ENCODE measurements at regions not wholly inside any gene's neighbourhood (a gene's known extent, or its start where the extent isn't known, plus 50 kb on each side); places are given as distances from the start of the nearest gene placed in this dataset.
"Not testable (repeated sequence)": the region's sequence is repeated elsewhere in the genome, so short reads cannot be mapped to it uniquely, and the experiment has no call there.

DNA sequence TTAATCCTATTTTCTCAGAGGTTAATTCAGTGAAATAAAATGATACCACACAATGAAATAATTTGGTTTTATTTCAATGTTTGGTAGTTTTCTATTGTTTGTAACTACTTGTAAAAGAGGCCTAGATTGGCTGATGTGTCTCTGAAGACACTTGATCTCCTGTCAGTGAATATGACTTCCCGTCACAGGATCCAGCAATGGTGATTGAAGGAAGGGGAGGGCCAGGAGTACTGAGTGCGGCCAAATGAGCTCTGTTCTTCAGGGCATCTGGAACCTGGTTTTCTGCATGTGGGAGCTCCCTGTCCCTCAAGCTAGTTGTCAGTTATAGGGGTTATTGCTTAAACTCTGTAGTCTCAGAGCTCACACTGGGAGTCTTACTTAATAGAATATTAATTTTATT is 86.5 kb upstream of the OTUD4 start:
- TF ChIP-seq POLR2A (IDR thresholded peaks at IDR 0.05): no peak
- TF ChIP-seq, protein P1, sequence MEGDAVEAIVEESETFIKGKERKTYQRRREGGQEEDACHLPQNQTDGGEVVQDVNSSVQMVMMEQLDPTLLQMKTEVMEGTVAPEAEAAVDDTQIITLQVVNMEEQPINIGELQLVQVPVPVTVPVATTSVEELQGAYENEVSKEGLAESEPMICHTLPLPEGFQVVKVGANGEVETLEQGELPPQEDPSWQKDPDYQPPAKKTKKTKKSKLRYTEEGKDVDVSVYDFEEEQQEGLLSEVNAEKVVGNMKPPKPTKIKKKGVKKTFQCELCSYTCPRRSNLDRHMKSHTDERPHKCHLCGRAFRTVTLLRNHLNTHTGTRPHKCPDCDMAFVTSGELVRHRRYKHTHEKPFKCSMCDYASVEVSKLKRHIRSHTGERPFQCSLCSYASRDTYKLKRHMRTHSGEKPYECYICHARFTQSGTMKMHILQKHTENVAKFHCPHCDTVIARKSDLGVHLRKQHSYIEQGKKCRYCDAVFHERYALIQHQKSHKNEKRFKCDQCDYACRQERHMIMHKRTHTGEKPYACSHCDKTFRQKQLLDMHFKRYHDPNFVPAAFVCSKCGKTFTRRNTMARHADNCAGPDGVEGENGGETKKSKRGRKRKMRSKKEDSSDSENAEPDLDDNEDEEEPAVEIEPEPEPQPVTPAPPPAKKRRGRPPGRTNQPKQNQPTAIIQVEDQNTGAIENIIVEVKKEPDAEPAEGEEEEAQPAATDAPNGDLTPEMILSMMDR (IDR thresholded peaks at IDR 0.05 in 8 of 11, conservative IDR thresholded peaks at IDR 0.05 in 3 of 11): no peak
- TF ChIP-seq POLR2AphosphoS5 (IDR thresholded peaks at IDR 0.05): no peak
- intact Hi-C loops (cut with DNase I; ENCODE audit: low total_unique reads): no loop called here
- Histone ChIP-seq H3K4me1 (no peaks in the 10 kb centered on the region), H3K9me3 (no peaks in the 10 kb centered on the region), H3K27me3 (replicated peaks in 1 of 7) (no peaks in the 10 kb centered on the region), H3K36me3 (no peaks in the 10 kb centered on the region), H3K27ac (no peak overlapping the region), H3K4me3 (no peak overlapping the region)
- DNase-seq: no peak
- WGBS, 5 donors: 44 to 50% (median 46%) methylated on average over 2 of the region's 2 CpGs

DNA sequence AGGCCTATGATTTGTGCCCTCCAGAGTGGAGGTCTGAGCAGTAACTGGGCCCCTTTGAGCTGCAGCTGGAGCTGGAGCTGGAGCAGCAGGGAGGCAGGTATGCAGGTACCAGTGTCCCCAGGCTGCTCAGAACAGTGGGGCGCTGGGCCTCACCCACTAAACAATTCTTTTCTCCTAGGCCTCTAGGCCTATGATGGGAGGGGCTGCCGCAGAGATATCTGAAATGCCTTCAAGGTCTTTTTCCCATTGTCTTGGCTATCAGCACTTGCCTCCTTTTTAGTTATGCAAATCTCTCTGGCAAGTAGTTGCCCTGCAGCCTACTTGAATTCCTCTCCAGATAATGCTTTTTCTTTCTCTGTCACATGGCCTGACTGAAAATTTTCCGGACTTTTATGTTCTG is 79.7 kb upstream of the OTUD4 start:
- 82 to 84% (median 83%) methylated on average over 3 of the region's 3 CpGs for WGBS, 5 donors
- TF ChIP-seq POLR2A (IDR thresholded peaks at IDR 0.05) (no peak), POLR2AphosphoS5 (IDR thresholded peaks at IDR 0.05) (no peak)

DNA sequence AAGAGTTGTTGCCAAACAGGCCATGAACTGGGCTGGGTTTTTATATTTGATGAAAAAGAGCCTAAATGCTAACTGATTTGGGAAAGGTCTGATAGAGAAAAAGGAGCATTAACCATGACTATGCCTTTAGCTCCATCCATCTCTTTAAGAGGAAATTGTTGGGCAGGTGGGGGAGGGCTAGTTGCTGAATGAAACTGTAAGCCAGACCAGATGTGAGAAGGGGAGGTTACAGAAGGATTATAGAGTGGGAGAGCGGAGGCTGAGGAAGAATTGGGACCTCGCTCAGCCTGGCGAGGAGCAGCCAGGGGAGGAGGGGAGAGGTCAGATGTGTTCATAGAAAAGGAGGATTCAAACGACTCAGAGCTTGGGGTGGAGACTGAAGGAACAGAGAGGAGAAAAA is 74.9 kb upstream of the OTUD4 start:
- WGBS, 5 donors: 72 to 78% (median 77%) methylated on average over 4 of the region's 4 CpGs
- intact Hi-C loops (cut with DNase I; ENCODE audit: low total_unique reads): not testable (repeated sequence)

More for the DNA sequence above, 79.7 kb upstream of the OTUD4 start:
- no peak for DNase-seq
- intact Hi-C loops (cut with DNase I; ENCODE audit: low total_unique reads): no loop called here
- H3K27me3 ChIP-seq (replicated peaks in 1 of 7): no peaks in the 10 kb centered on the region
- peaks cover 0 to 16% (median 10%) of the 10 kb centered on the region in 8 donors for H3K9me3 ChIP-seq
- no peak overlapping the region for H3K27ac ChIP-seq
- H3K4me1 ChIP-seq: no peaks in the 10 kb centered on the region
- H3K36me3 ChIP-seq: no peaks in the 10 kb centered on the region
- no peak overlapping the region for H3K4me3 ChIP-seq

DNA sequence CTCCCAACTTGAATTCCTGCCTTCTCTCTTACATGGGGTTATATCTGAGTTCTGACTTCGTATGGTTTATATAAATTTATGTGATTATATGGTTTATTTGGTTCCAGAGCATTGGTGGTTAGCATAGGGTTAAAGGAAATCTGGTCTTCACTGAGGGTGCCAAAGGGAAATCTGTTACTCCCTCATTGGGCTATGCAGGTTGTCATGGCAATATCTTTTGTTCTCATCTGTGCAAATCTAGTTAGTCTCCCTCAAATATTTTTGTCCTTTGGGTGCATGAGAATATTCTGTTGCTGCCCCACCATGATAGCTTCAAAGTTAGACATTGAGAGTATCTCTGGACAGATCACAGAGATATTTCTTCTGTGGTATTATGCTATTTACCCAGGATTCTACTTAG is 71.8 kb upstream of the OTUD4 start:
- Histone ChIP-seq H3K4me3 (no peak overlapping the region), H3K27me3 (replicated peaks in 1 of 7) (no peaks in the 10 kb centered on the region), H3K27ac (no peak overlapping the region), H3K9me3 (no peaks in the 10 kb centered on the region), H3K4me1 (no peaks in the 10 kb centered on the region), H3K36me3 (no peaks in the 10 kb centered on the region)
- no peak for DNase-seq
- intact Hi-C loops (cut with DNase I; ENCODE audit: low total_unique reads): no loop called here
- 67 to 85% (median 76%) methylated on average over 1 of the region's 1 CpG for WGBS, 5 donors
- TF ChIP-seq, protein P1 (IDR thresholded peaks at IDR 0.05 in 8 of 11, conservative IDR thresholded peaks at IDR 0.05 in 3 of 11): no peak
- TF ChIP-seq POLR2A (IDR thresholded peaks at IDR 0.05) (no peak), POLR2AphosphoS5 (IDR thresholded peaks at IDR 0.05) (no peak)

More for the DNA sequence above, 74.9 kb upstream of the OTUD4 start:
- H3K27ac ChIP-seq; DNase-seq; H3K27me3 ChIP-seq (replicated peaks in 1 of 7); H3K36me3 ChIP-seq; H3K4me1 ChIP-seq; H3K4me3 ChIP-seq: not testable (repeated sequence)
- H3K9me3 ChIP-seq: peaks cover 0 to 11% (median 8%) of the 10 kb centered on the region in 8 donors

DNA sequence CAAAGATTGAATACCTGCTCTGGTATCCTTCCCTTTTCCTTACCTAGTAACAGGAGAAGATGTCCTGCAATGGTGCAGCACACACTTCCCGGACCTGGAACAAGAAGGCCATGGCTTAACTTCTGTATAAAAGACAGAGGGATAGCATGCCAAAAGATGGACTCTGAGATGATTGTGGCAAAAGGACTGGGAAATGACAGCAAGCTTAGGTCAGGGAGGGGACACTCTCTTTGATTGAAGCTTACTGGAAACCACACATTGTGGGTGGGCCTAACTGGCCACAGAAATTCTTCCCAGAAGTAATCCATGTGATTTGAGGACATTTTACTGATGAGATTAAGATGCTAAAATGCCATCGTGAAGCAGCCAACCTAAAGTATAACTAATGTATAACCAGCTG is 71.0 kb upstream of the OTUD4 start:
- Histone ChIP-seq H3K27ac (no peak overlapping the region), H3K4me1 (no peaks in the 10 kb centered on the region), H3K9me3 (no peaks in the 10 kb centered on the region), H3K27me3 (replicated peaks in 1 of 7) (no peaks in the 10 kb centered on the region), H3K4me3 (no peak overlapping the region), H3K36me3 (no peaks in the 10 kb centered on the region)
- DNase-seq: no peak
- TF ChIP-seq POLR2A (IDR thresholded peaks at IDR 0.05): no peak
- TF ChIP-seq POLR2AphosphoS5 (IDR thresholded peaks at IDR 0.05): no peak
- intact Hi-C loops (cut with DNase I; ENCODE audit: low total_unique reads): no loop called here
- 79 to 95% (median 89%) methylated on average over 2 of the region's 2 CpGs for WGBS, 5 donors

DNA sequence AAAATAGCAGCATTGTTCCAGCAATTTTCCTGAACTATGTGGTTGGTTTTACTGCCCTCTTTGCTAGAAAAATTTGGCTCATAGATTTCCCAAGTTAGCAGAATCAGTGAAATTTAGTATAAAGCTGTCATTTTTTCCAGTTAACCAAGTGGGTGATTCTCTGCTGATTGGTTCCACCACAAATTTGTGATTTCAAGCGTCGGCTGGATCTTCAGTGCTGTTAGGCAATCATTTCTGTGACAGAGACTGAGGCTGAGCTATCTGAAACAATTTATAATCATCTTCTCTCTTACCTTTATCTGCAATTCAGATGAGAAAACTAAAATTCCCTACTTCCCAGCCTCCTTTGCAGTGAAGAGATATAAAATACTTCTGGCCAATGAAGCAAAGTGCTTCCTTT is 68.6 kb upstream of the OTUD4 start:
- TF ChIP-seq POLR2AphosphoS5 (IDR thresholded peaks at IDR 0.05): no peak
- TF ChIP-seq POLR2A (IDR thresholded peaks at IDR 0.05): no peak
- TF ChIP-seq, protein P1 (IDR thresholded peaks at IDR 0.05 in 8 of 11, conservative IDR thresholded peaks at IDR 0.05 in 3 of 11): no peak
- Histone ChIP-seq H3K4me3 (no peak overlapping the region), H3K27me3 (replicated peaks in 1 of 7) (peaks cover 0 to under 1% (median 0%) of the 10 kb centered on the region in 7 donors), H3K27ac (no peak overlapping the region), H3K9me3 (no peaks in the 10 kb centered on the region), H3K36me3 (no peaks in the 10 kb centered on the region), H3K4me1 (no peaks in the 10 kb centered on the region)
- WGBS, 5 donors: 84 to 94% (median 87%) methylated on average over 2 of the region's 2 CpGs
- intact Hi-C loops (cut with DNase I; ENCODE audit: low total_unique reads): no loop called here
- no peak for DNase-seq
